ENCODE measurements at regions not wholly inside any gene's neighbourhood (a gene's known extent, or its start where the extent isn't known, plus 50 kb on each side); places are given as distances from the start of the nearest gene placed in this dataset.

GRCh38 chr2:238786792-238787490 lies 60.9 kb upstream of the TWIST2 start:
- DNase-seq: no peak
- intact Hi-C loops (cut with DNase I; ENCODE audit: low total_unique reads) (loop anchor here (10.0 kb wide), 2 partner anchors 158 to 432 kb away; no protein-coding TSS in a partner anchor), in situ Hi-C loops (cut with MboI; ENCODE audit: low pct_ligation_motif_present in 1 of 4, low pct_unique_long_range_greater_than_20kb in 1 of 4, low sequenced_read_pairs in 3 of 4) (loop anchor here in 3 of 4 donors (10.0 to 25.0 kb wide), 2 partner anchors 102 to 425 kb away; no protein-coding TSS in a partner anchor)
- Histone ChIP-seq H3K9me3 (no peaks in the 10 kb centered on the region), H3K27ac (peak overlapping the region in 3 of 4 donors; percentile 2 to 49 (median 44)), H3K27me3 (no peaks in the 10 kb centered on the region), H3K4me1 (no peaks in the 10 kb centered on the region), H3K36me3 (no peaks in the 10 kb centered on the region), H3K4me3 (no peak overlapping the region)
- 78 to 92% methylated on average over 15 to 29 of the region's 29 CpGs for WGBS, 2 donors (ENCODE audit: low coverage in 1 of 2)
- TF ChIP-seq EP300 (IDR thresholded peaks at IDR 0.05; ENCODE audit: low read depth) (no peak), CTCF (IDR thresholded peaks at IDR 0.05) (no peak), POLR2AphosphoS5 (IDR thresholded peaks at IDR 0.05) (no peak)

- TF ChIP-seq CTCF (IDR thresholded peaks at IDR 0.05) (no peak), POLR2AphosphoS5 (IDR thresholded peaks at IDR 0.05) (no peak), EP300 (IDR thresholded peaks at IDR 0.05; ENCODE audit: low read depth) (no peak), POLR2A (IDR thresholded peaks at IDR 0.05) (no peak)
- in situ Hi-C loops (cut with MboI; ENCODE audit: low pct_ligation_motif_present in 1 of 4, low pct_unique_long_range_greater_than_20kb in 1 of 4, low sequenced_read_pairs in 3 of 4): loop anchor here in 3 of 4 donors (10.0 to 25.0 kb wide), 2 partner anchors 103 to 425 kb away; no protein-coding TSS in a partner anchor
- Histone ChIP-seq H3K4me1 (no peaks in the 10 kb centered on the region), H3K27me3 (no peaks in the 10 kb centered on the region), H3K36me3 (no peaks in the 10 kb centered on the region), H3K4me3 (no peak overlapping the region), H3K9me3 (no peaks in the 10 kb centered on the region), H3K27ac (peak overlapping the region in 3 of 4 donors; percentile 2 to 49 (median 44))
- intact Hi-C loops (cut with DNase I; ENCODE audit: low total_unique reads): loop anchor here (10.0 kb wide), 2 partner anchors 157 to 433 kb away; no protein-coding TSS in a partner anchor
- no peak for DNase-seq
- 57 to 71% methylated on average over 4 to 5 of the region's 5 CpGs for WGBS, 2 donors (ENCODE audit: low coverage in 1 of 2)
These were observed 60.4 kb upstream of the TWIST2 start for GRCh38 chr2:238787501-238787900.

GRCh38 chr2:238789317-238789806 lies 58.5 kb upstream of the TWIST2 start:
- intact Hi-C loops (cut with DNase I; ENCODE audit: low total_unique reads): loop anchor here (10.0 kb wide), 2 partner anchors 155 to 435 kb away; no protein-coding TSS in a partner anchor
- TF ChIP-seq POLR2AphosphoS5 (IDR thresholded peaks at IDR 0.05) (no peak), CTCF (IDR thresholded peaks at IDR 0.05) (no peak), POLR2A (IDR thresholded peaks at IDR 0.05) (no peak), EP300 (IDR thresholded peaks at IDR 0.05; ENCODE audit: low read depth) (no peak)
- no peak overlapping the region for H3K4me3 ChIP-seq
- in situ Hi-C loops (cut with MboI; ENCODE audit: low pct_ligation_motif_present in 1 of 4, low pct_unique_long_range_greater_than_20kb in 1 of 4, low sequenced_read_pairs in 3 of 4): loop anchor here in 3 of 4 donors (10.0 to 25.0 kb wide), 2 partner anchors 105 to 427 kb away; no protein-coding TSS in a partner anchor
- WGBS, 2 donors (ENCODE audit: low coverage in 1 of 2): 82% methylated on average over 8 of the region's 8 CpGs; no CpG with 5 or more reads in 1 of the 2 donors
- H3K36me3 ChIP-seq: no peaks in the 10 kb centered on the region
- DNase-seq: no peak
- H3K9me3 ChIP-seq: no peaks in the 10 kb centered on the region
- no peaks in the 10 kb centered on the region for H3K27me3 ChIP-seq
- H3K27ac ChIP-seq: no peak overlapping the region
- H3K4me1 ChIP-seq: no peaks in the 10 kb centered on the region

GRCh38 chr2:238790126-238790832 lies 57.6 kb upstream of the TWIST2 start:
- no peaks in the 10 kb centered on the region for H3K27me3 ChIP-seq
- intact Hi-C loops (cut with DNase I; ENCODE audit: low total_unique reads) (no loop called here), in situ Hi-C loops (cut with MboI; ENCODE audit: low pct_ligation_motif_present in 1 of 4, low pct_unique_long_range_greater_than_20kb in 1 of 4, low sequenced_read_pairs in 3 of 4) (loop anchor here in 3 of 4 donors (25.0 kb wide), 1 partner anchor 428 kb away; no protein-coding TSS in a partner anchor)
- H3K9me3 ChIP-seq: no peaks in the 10 kb centered on the region
- H3K4me3 ChIP-seq: no peak overlapping the region
- H3K4me1 ChIP-seq: no peaks in the 10 kb centered on the region
- no peak for DNase-seq
- no peak for TF ChIP-seq CTCF (IDR thresholded peaks at IDR 0.05)
- TF ChIP-seq POLR2AphosphoS5 (IDR thresholded peaks at IDR 0.05): no peak
- TF ChIP-seq POLR2A (IDR thresholded peaks at IDR 0.05): no peak
- H3K27ac ChIP-seq: peak overlapping the region in 1 of 4 donors; percentile 33
- no peaks in the 10 kb centered on the region for H3K36me3 ChIP-seq
- 72 to 79% methylated on average over 12 to 16 of the region's 16 CpGs for WGBS, 2 donors (ENCODE audit: low coverage in 1 of 2)

All from transverse colon (tissue), 4 donors.